ENCODE measurements at regions not wholly inside any gene's neighbourhood (a gene's known extent, or its start where the extent isn't known, plus 50 kb on each side); places are given as distances from the start of the nearest gene placed in this dataset.

GRCh38 chr15:93319121-93319814 lies 230.3 kb upstream of the RGMA start:
- H3K27ac Mint-ChIP-seq (ENCODE audit: unreplicated experiment) = no peak overlapping the region
- H3K4me1 Mint-ChIP-seq = peaks cover 48% of the 10 kb centered on the region
- TF ChIP-seq CTCF (conservative IDR thresholded peaks at IDR 0.05) = no peak
- H3K9me3 Mint-ChIP-seq = peaks cover 13% of the 10 kb centered on the region
- H3K27me3 Mint-ChIP-seq (ENCODE audit: low read depth) = no peaks in the 10 kb centered on the region
- H3K4me3 Mint-ChIP-seq = no peak overlapping the region
- H3K36me3 Mint-ChIP-seq (ENCODE audit: low read depth) = peaks cover 26% of the 10 kb centered on the region
- no peak for DNase-seq (ENCODE audit: low read depth, low spot score)

- Mint-ChIP-seq H3K27ac (ENCODE audit: unreplicated experiment) (no peak overlapping the region), H3K27me3 (ENCODE audit: low read depth) (no peaks in the 10 kb centered on the region), H3K9me3 (peaks cover 7% of the 10 kb centered on the region), H3K4me3 (no peak overlapping the region), H3K4me1 (peaks cover 55% of the 10 kb centered on the region), H3K36me3 (ENCODE audit: low read depth) (peaks cover 18% of the 10 kb centered on the region)
- no peak for DNase-seq (ENCODE audit: low read depth, low spot score)
- no peak for TF ChIP-seq CTCF (conservative IDR thresholded peaks at IDR 0.05)
Measured at GRCh38 chr15:93317772-93318171, 228.8 kb upstream of the RGMA start.

GRCh38 chr15:93314245-93314644 lies 225.2 kb upstream of the RGMA start:
- Mint-ChIP-seq H3K27ac (ENCODE audit: unreplicated experiment) (peak overlapping the region; percentile 91), H3K9me3 (peaks cover 7% of the 10 kb centered on the region), H3K4me1 (peaks cover 69% of the 10 kb centered on the region), H3K27me3 (ENCODE audit: low read depth) (no peaks in the 10 kb centered on the region), H3K36me3 (ENCODE audit: low read depth) (peaks cover 9% of the 10 kb centered on the region), H3K4me3 (peak overlapping the region; percentile 16)
- DNase-seq (ENCODE audit: low read depth, low spot score) = no peak
- no peak for TF ChIP-seq CTCF (conservative IDR thresholded peaks at IDR 0.05)

GRCh38 chr15:93312891-93313486 lies 224.0 kb upstream of the RGMA start:
- Mint-ChIP-seq H3K4me3 (peak overlapping the region; percentile 78), H3K36me3 (ENCODE audit: low read depth) (peaks cover 8% of the 10 kb centered on the region), H3K4me1 (peaks cover 73% of the 10 kb centered on the region), H3K9me3 (peaks cover 7% of the 10 kb centered on the region), H3K27me3 (ENCODE audit: low read depth) (no peaks in the 10 kb centered on the region), H3K27ac (ENCODE audit: unreplicated experiment) (peak overlapping the region; percentile 94)
- no peak for TF ChIP-seq CTCF (conservative IDR thresholded peaks at IDR 0.05)
- peak; percentile 37 for DNase-seq (ENCODE audit: low read depth, low spot score)

- no peak for TF ChIP-seq CTCF (conservative IDR thresholded peaks at IDR 0.05)
- Mint-ChIP-seq H3K4me3 (peak overlapping the region; percentile 78), H3K9me3 (peaks cover 6% of the 10 kb centered on the region), H3K27ac (ENCODE audit: unreplicated experiment) (peak overlapping the region; percentile 94), H3K27me3 (ENCODE audit: low read depth) (no peaks in the 10 kb centered on the region), H3K4me1 (peaks cover 72% of the 10 kb centered on the region), H3K36me3 (ENCODE audit: low read depth) (peaks cover 4% of the 10 kb centered on the region)
- no peak for DNase-seq (ENCODE audit: low read depth, low spot score)
Measured at GRCh38 chr15:93311620-93312019, 222.6 kb upstream of the RGMA start.

All from neural crest cell (in vitro differentiated cells).